Neural cell (in vitro differentiated cells): ENCODE measurements at regions not wholly inside any gene's neighbourhood (a gene's known extent, or its start where the extent isn't known, plus 50 kb on each side); places are given as distances from the start of the nearest gene placed in this dataset.

Experiments used
- H2AFZ ChIP-seq: fragments of 200-600, 300-800 bp; sonication (generic), shearing (Covaris generic); 2 replicates; pipeline ENCODE4 v1.6.0; 2014; ENCODE audit warnings: low read depth, mild to moderate bottlenecking, antibody characterized with exemption, low read length, moderate library complexity
- H3F3A ChIP-seq: fragments of 200-600 bp; shearing (Covaris generic); 2 replicates; pipeline ENCODE4 v1.6.1; 2016; ENCODE audit warnings: mild to moderate bottlenecking, moderate library complexity, mixed read lengths, antibody characterized with exemption, low read length; ENCODE audit not compliant: insufficient read depth, poor library complexity, severe bottlenecking
- H3K27ac ChIP-seq: fragments of 200-600, 300-800 bp; sonication (generic), shearing (Covaris generic); 2 replicates; pipeline ENCODE4 v1.5.1; 2014; ENCODE audit warnings: mild to moderate bottlenecking, low read length, moderate library complexity
- H3K27me3 ChIP-seq: fragments of 300-800, 200-600 bp; sonication (generic), shearing (Covaris generic); 2 replicates; pipeline ENCODE4 v1.6.0; 2014; ENCODE audit warnings: mild to moderate bottlenecking, low read depth, low read length, moderate library complexity; ENCODE audit not compliant: insufficient read depth
- H3K36me3 ChIP-seq: fragments of 300-800, 200-600 bp; sonication (generic), shearing (Covaris generic); 2 replicates; pipeline ENCODE4 v1.5.1; 2014; ENCODE audit warnings: mild to moderate bottlenecking, antibody characterized with exemption, low read length, moderate library complexity; ENCODE audit not compliant: insufficient read depth
- H3K4me2 ChIP-seq: fragments of 300-800, 200-600 bp; sonication (generic), shearing (Covaris generic); 2 replicates; pipeline ENCODE4 v1.6.0; 2014; ENCODE audit warnings: mild to moderate bottlenecking, low read length
- H3K4me3 ChIP-seq: fragments of 300-800, 200-600 bp; sonication (generic), shearing (Covaris generic); 2 replicates; pipeline ENCODE4 v1.5.1; 2014; ENCODE audit warnings: mild to moderate bottlenecking, low read length, moderate library complexity
- H3K79me2 ChIP-seq: fragments of 200-600 bp; shearing (Covaris generic); replicated peaks from 2 replicates; pipeline ENCODE4 v1.6.0; 2014; ENCODE audit warnings: mild to moderate bottlenecking, low read length, moderate library complexity; ENCODE audit not compliant: insufficient read depth
- H3K9ac ChIP-seq: fragments of 300-800, 200-600 bp; sonication (generic), shearing (Covaris generic); 2 replicates; pipeline ENCODE4 v1.6.1; 2016; ENCODE audit warnings: mild to moderate bottlenecking, low read length, mixed read lengths
- H3K9me2 ChIP-seq: fragments of 200-600 bp; shearing (Covaris generic); 2 replicates; pipeline ENCODE4 v1.6.1; 2016; ENCODE audit warnings: mild to moderate bottlenecking, low read length, mixed read lengths; ENCODE audit not compliant: insufficient read depth
- H3K9me3 ChIP-seq: fragments of 200-600, 300-800 bp; sonication (generic), shearing (Covaris generic); 2 replicates; pipeline ENCODE4 v1.6.1; 2016; ENCODE audit warnings: mild to moderate bottlenecking, mixed run types, low read length, moderate library complexity, mixed read lengths
- H4K20me1 ChIP-seq: fragments of 200-600 bp; shearing (Covaris generic); 2 replicates; pipeline ENCODE4 v1.6.1; 2016; ENCODE audit warnings: mild to moderate bottlenecking, mixed run types; ENCODE audit not compliant: insufficient read depth
- CTCF ChIP-seq: fragments of 450-650 bp; IDR thresholded peaks from 2 replicates; pipeline ENCODE4 v1.5.1; 2014; ENCODE audit warnings: antibody characterized with exemption, mild to moderate bottlenecking, moderate library complexity; ENCODE audit not compliant: poor library complexity, severe bottlenecking
- EP300 ChIP-seq: fragments of 450-650 bp; conservative IDR thresholded peaks from 2 replicates; pipeline ENCODE4 v1.6.1; 2014; ENCODE audit warnings: antibody characterized with exemption, mild to moderate bottlenecking, moderate library complexity; ENCODE audit not compliant: poor library complexity, severe bottlenecking
- EZH2 ChIP-seq: fragments of 200-600, 300-800 bp; shearing (Covaris generic), sonication (generic); IDR thresholded peaks from 2 replicates; pipeline ENCODE4 v1.6.1; 2014; ENCODE audit warnings: antibody characterized with exemption, low read length, borderline replicate concordance, mild to moderate bottlenecking; ENCODE audit not compliant: insufficient read depth, poor library complexity, severe bottlenecking
- MXI1 ChIP-seq: fragments of 450-650 bp; conservative IDR thresholded peaks from 2 replicates; pipeline ENCODE4 v1.6.1; 2014; ENCODE audit warnings: antibody characterized with exemption, mild to moderate bottlenecking; ENCODE audit not compliant: poor library complexity, severe bottlenecking
- POLR2AphosphoS5 ChIP-seq: IDR thresholded peaks from 2 replicates; pipeline ENCODE4 v1.6.1; 2012
- RAD21 ChIP-seq: fragments of 450-650 bp; conservative IDR thresholded peaks from 2 replicates; pipeline ENCODE4 v1.6.1; 2014; ENCODE audit warnings: antibody characterized with exemption, mild to moderate bottlenecking, moderate library complexity
- REST ChIP-seq: IDR thresholded peaks from 2 replicates; pipeline ENCODE4 v1.6.1; 2012; ENCODE audit warnings: borderline replicate concordance
- SMC3 ChIP-seq: fragments of 450-650 bp; conservative IDR thresholded peaks from 2 replicates; pipeline ENCODE4 v1.6.1; 2014; ENCODE audit warnings: antibody characterized with exemption, mild to moderate bottlenecking, moderate library complexity; ENCODE audit not compliant: poor library complexity
- TAF1 ChIP-seq: IDR thresholded peaks from 2 replicates; pipeline ENCODE4 v1.6.1; 2012; ENCODE audit warnings: low read depth

GRCh38 chr22:49672014-49672516 lies 155.6 kb downstream of the BRD1 start:
- H3K79me2 ChIP-seq = no peaks in the 10 kb centered on the region
- H3K27ac ChIP-seq = no peak overlapping the region
- H3K4me3 ChIP-seq = peak overlapping the region; percentile 49
- H3K27me3 ChIP-seq = peaks cover 40% of the 10 kb centered on the region
- no peak overlapping the region for H2AFZ ChIP-seq
- TF ChIP-seq MXI1 = no peak
- TF ChIP-seq SMC3 = no peak
- no peak for TF ChIP-seq RAD21
- no peak for TF ChIP-seq REST
- TF ChIP-seq CTCF = no peak
- H4K20me1 ChIP-seq = no peaks in the 10 kb centered on the region
- no peak overlapping the region for H3K4me2 ChIP-seq
- H3K36me3 ChIP-seq = no peaks in the 10 kb centered on the region
- H3F3A ChIP-seq = no peaks in the 10 kb centered on the region
- no peaks in the 10 kb centered on the region for H3K9me3 ChIP-seq
- H3K9ac ChIP-seq = no peak overlapping the region
- no peaks in the 10 kb centered on the region for H3K9me2 ChIP-seq

GRCh38 chr22:49671331-49672013 lies 156.2 kb downstream of the BRD1 start:
- Histone ChIP-seq H2AFZ (no peak overlapping the region), H3F3A (no peaks in the 10 kb centered on the region), H3K4me2 (no peak overlapping the region), H4K20me1 (no peaks in the 10 kb centered on the region), H3K27ac (no peak overlapping the region), H3K4me3 (peak overlapping the region; percentile 49), H3K79me2 (no peaks in the 10 kb centered on the region), H3K9me3 (no peaks in the 10 kb centered on the region), H3K9me2 (no peaks in the 10 kb centered on the region), H3K36me3 (no peaks in the 10 kb centered on the region), H3K27me3 (peaks cover 40% of the 10 kb centered on the region), H3K9ac (no peak overlapping the region)
- TF ChIP-seq SMC3 = no peak
- no peak for TF ChIP-seq POLR2AphosphoS5

GRCh38 chr22:49670456-49671330 lies 157.0 kb downstream of the BRD1 start:
- Histone ChIP-seq H3K9me3 (no peaks in the 10 kb centered on the region), H3K27ac (no peak overlapping the region), H3K36me3 (no peaks in the 10 kb centered on the region), H3K79me2 (no peaks in the 10 kb centered on the region), H3K9me2 (no peaks in the 10 kb centered on the region), H3F3A (no peaks in the 10 kb centered on the region), H3K4me3 (peak overlapping the region; percentile 49), H3K27me3 (peaks cover 40% of the 10 kb centered on the region), H3K9ac (no peak overlapping the region), H3K4me2 (no peak overlapping the region), H4K20me1 (no peaks in the 10 kb centered on the region), H2AFZ (no peak overlapping the region)
- TF ChIP-seq REST (no peak), TAF1 (no peak), EZH2 (no peak), MXI1 (no peak), EP300 (no peak)
